ENCODE measurements at regions not wholly inside any gene's neighbourhood (a gene's known extent, or its start where the extent isn't known, plus 50 kb on each side); places are given as distances from the start of the nearest gene placed in this dataset.

DNA sequence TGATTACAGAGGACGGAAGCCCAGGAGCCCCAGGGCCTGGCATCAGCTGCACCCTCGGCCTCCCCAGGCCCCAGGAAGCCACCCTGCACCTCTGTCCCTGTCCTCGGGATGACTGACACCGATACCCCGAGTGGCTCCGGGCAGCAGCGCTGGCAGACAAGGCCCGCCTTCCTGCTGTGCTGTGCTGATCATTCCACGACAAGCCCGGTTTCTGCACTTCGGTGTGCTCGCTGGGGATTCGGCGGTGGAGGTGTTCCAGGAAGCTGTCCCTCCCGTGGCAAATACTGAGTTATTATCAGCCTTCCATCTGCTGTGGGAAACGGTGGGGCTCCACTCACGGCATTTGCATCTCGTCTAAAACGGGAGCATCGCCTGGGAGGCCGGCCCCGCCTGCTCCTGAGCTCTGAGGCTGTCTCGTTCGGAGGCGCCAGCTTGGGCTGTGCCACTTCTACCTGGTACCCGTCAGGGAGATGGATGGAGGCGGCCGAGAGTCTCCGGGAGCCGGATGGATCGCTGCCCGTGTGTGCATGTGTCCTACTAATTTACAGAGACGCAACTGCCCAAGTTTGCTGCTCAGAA is 506.1 kb downstream of the BRD1 start:
- Histone ChIP-seq H3K4me1 (ENCODE audit: insufficient read depth) (no peaks in the 10 kb centered on the region), H4K20me1 (replicated peaks; ENCODE audit: insufficient read depth) (no peaks in the 10 kb centered on the region), H3K36me3 (ENCODE audit: insufficient read depth) (peaks cover 2% of the 10 kb centered on the region; the same call in 1 of the 2 replicates), H3K4me3 (no peak overlapping the region), H2AFZ (no peak overlapping the region), H3K27ac (ENCODE audit: low read depth) (no peak overlapping the region), H3K27me3 (ENCODE audit: insufficient read depth) (no peaks in the 10 kb centered on the region; the same call in 1 of the 2 replicates), H3K79me2 (replicated peaks; ENCODE audit: insufficient read depth) (no peaks in the 10 kb centered on the region), H3F3A (replicated peaks; ENCODE audit: low read depth) (no peaks in the 10 kb centered on the region), H3K4me2 (no peak overlapping the region), H3K9me2 (ENCODE audit: insufficient read depth) (no peaks in the 10 kb centered on the region)
- H3K4me1 Mint-ChIP-seq, result no peaks in the 10 kb centered on the region
- no peak overlapping the region for H3K27ac Mint-ChIP-seq
- H3K4me3 Mint-ChIP-seq, result no peak overlapping the region
- no peak for DNase-seq (ENCODE audit: low spot score)
- no peak for ATAC-seq
- peaks cover 2% of the 10 kb centered on the region for H3K27me3 Mint-ChIP-seq (ENCODE audit: insufficient read depth, low read depth, poor library complexity)
- TF ChIP-seq, protein P1, sequence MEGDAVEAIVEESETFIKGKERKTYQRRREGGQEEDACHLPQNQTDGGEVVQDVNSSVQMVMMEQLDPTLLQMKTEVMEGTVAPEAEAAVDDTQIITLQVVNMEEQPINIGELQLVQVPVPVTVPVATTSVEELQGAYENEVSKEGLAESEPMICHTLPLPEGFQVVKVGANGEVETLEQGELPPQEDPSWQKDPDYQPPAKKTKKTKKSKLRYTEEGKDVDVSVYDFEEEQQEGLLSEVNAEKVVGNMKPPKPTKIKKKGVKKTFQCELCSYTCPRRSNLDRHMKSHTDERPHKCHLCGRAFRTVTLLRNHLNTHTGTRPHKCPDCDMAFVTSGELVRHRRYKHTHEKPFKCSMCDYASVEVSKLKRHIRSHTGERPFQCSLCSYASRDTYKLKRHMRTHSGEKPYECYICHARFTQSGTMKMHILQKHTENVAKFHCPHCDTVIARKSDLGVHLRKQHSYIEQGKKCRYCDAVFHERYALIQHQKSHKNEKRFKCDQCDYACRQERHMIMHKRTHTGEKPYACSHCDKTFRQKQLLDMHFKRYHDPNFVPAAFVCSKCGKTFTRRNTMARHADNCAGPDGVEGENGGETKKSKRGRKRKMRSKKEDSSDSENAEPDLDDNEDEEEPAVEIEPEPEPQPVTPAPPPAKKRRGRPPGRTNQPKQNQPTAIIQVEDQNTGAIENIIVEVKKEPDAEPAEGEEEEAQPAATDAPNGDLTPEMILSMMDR (conservative IDR thresholded peaks at IDR 0.05; ENCODE audit: low read depth in 2 of 2), result no peak
- TF ChIP-seq, protein P2, sequence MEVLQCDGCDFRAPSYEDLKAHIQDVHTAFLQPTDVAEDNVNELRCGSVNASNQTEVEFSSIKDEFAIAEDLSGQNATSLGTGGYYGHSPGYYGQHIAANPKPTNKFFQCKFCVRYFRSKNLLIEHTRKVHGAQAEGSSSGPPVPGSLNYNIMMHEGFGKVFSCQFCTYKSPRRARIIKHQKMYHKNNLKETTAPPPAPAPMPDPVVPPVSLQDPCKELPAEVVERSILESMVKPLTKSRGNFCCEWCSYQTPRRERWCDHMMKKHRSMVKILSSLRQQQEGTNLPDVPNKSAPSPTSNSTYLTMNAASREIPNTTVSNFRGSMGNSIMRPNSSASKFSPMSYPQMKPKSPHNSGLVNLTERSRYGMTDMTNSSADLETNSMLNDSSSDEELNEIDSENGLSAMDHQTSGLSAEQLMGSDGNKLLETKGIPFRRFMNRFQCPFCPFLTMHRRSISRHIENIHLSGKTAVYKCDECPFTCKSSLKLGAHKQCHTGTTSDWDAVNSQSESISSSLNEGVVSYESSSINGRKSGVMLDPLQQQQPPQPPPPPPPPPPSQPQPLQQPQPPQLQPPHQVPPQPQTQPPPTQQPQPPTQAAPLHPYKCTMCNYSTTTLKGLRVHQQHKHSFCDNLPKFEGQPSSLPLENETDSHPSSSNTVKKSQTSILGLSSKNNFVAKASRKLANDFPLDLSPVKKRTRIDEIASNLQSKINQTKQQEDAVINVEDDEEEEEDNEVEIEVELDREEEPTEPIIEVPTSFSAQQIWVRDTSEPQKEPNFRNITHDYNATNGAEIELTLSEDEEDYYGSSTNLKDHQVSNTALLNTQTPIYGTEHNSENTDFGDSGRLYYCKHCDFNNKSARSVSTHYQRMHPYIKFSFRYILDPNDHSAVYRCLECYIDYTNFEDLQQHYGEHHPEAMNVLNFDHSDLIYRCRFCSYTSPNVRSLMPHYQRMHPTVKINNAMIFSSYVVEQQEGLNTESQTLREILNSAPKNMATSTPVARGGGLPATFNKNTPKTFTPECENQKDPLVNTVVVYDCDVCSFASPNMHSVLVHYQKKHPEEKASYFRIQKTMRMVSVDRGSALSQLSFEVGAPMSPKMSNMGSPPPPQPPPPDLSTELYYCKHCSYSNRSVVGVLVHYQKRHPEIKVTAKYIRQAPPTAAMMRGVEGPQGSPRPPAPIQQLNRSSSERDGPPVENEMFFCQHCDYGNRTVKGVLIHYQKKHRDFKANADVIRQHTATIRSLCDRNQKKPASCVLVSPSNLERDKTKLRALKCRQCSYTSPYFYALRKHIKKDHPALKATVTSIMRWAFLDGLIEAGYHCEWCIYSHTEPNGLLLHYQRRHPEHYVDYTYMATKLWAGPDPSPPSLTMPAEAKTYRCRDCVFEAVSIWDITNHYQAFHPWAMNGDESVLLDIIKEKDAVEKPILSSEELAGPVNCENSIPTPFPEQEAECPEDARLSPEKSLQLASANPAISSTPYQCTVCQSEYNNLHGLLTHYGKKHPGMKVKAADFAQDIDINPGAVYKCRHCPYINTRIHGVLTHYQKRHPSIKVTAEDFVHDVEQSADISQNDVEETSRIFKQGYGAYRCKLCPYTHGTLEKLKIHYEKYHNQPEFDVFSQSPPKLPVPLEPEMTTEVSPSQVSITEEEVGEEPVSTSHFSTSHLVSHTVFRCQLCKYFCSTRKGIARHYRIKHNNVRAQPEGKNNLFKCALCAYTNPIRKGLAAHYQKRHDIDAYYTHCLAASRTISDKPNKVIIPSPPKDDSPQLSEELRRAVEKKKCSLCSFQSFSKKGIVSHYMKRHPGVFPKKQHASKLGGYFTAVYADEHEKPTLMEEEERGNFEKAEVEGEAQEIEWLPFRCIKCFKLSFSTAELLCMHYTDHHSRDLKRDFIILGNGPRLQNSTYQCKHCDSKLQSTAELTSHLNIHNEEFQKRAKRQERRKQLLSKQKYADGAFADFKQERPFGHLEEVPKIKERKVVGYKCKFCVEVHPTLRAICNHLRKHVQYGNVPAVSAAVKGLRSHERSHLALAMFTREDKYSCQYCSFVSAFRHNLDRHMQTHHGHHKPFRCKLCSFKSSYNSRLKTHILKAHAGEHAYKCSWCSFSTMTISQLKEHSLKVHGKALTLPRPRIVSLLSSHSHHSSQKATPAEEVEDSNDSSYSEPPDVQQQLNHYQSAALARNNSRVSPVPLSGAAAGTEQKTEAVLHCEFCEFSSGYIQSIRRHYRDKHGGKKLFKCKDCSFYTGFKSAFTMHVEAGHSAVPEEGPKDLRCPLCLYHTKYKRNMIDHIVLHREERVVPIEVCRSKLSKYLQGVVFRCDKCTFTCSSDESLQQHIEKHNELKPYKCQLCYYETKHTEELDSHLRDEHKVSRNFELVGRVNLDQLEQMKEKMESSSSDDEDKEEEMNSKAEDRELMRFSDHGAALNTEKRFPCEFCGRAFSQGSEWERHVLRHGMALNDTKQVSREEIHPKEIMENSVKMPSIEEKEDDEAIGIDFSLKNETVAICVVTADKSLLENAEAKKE (CRISPR knock-in tag; IDR thresholded peaks at IDR 0.05), result no peak
- TF ChIP-seq STAT1 (IDR thresholded peaks at IDR 0.05; ENCODE audit: unreplicated experiment) (no peak), JUNB (IDR thresholded peaks at IDR 0.05; ENCODE audit: unreplicated experiment) (no peak), POLR2AphosphoS5 (IDR thresholded peaks at IDR 0.05; ENCODE audit: low read depth) (no peak), ZNF331 (CRISPR knock-in tag; IDR thresholded peaks at IDR 0.05; ENCODE audit: low read depth) (no peak), EZH2phosphoT487 (IDR thresholded peaks at IDR 0.05; ENCODE audit: unreplicated experiment) (no peak), NANOG (IDR thresholded peaks at IDR 0.05; ENCODE audit: borderline replicate concordance) (no peak), CREB1 (CRISPR knock-in tag; IDR thresholded peaks at IDR 0.05; ENCODE audit: low read depth) (no peak), ZNF114 (CRISPR knock-in tag; IDR thresholded peaks at IDR 0.05) (no peak), EZH2 (IDR thresholded peaks at IDR 0.05; ENCODE audit: low read depth, unreplicated experiment) (no peak)
- TF ChIP-seq, protein P3, sequence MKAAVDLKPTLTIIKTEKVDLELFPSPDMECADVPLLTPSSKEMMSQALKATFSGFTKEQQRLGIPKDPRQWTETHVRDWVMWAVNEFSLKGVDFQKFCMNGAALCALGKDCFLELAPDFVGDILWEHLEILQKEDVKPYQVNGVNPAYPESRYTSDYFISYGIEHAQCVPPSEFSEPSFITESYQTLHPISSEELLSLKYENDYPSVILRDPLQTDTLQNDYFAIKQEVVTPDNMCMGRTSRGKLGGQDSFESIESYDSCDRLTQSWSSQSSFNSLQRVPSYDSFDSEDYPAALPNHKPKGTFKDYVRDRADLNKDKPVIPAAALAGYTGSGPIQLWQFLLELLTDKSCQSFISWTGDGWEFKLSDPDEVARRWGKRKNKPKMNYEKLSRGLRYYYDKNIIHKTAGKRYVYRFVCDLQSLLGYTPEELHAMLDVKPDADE (IDR thresholded peaks at IDR 0.05), result no peak
- TF ChIP-seq, protein P4, sequence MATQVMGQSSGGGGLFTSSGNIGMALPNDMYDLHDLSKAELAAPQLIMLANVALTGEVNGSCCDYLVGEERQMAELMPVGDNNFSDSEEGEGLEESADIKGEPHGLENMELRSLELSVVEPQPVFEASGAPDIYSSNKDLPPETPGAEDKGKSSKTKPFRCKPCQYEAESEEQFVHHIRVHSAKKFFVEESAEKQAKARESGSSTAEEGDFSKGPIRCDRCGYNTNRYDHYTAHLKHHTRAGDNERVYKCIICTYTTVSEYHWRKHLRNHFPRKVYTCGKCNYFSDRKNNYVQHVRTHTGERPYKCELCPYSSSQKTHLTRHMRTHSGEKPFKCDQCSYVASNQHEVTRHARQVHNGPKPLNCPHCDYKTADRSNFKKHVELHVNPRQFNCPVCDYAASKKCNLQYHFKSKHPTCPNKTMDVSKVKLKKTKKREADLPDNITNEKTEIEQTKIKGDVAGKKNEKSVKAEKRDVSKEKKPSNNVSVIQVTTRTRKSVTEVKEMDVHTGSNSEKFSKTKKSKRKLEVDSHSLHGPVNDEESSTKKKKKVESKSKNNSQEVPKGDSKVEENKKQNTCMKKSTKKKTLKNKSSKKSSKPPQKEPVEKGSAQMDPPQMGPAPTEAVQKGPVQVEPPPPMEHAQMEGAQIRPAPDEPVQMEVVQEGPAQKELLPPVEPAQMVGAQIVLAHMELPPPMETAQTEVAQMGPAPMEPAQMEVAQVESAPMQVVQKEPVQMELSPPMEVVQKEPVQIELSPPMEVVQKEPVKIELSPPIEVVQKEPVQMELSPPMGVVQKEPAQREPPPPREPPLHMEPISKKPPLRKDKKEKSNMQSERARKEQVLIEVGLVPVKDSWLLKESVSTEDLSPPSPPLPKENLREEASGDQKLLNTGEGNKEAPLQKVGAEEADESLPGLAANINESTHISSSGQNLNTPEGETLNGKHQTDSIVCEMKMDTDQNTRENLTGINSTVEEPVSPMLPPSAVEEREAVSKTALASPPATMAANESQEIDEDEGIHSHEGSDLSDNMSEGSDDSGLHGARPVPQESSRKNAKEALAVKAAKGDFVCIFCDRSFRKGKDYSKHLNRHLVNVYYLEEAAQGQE (IDR thresholded peaks at IDR 0.05; ENCODE audit: unreplicated experiment), result no peak
- H3K36me3 Mint-ChIP-seq (ENCODE audit: low read depth), result no peaks in the 10 kb centered on the region
- H3K9me3 Mint-ChIP-seq, result no peaks in the 10 kb centered on the region

Data from GM23338 (cell line).